OCI-M1 (cell line): ENCODE measurements at regions not wholly inside any gene's neighbourhood (a gene's known extent, or its start where the extent isn't known, plus 50 kb on each side); places are given as distances from the start of the nearest gene placed in this dataset.

ENCODE experiments used
- DNase-seq: peaks from one replicate; lab custom pipeline; 2025; lab: John Stamatoyannopoulos, UW

DNA sequence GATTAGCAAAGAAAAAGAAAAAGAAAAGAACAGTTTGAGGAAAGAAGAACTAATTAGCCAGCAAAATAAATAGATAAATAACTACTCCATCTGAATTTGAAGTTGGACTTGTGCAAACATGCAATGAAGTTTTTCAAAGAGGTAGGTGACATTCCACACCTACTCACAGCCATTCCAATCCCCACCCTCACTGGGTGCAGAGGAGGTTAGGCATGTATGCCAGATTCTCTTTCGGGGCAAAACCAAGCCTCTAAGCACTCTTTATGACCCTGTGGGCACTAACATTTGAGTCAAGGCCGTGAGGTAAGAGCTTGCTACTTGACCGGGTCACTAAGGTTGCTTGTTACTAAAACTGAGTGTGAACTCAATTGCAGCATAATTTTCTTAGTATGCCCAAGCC is 108.4 kb upstream of the SEMA3A start:
- DNase-seq: no peak

DNA sequence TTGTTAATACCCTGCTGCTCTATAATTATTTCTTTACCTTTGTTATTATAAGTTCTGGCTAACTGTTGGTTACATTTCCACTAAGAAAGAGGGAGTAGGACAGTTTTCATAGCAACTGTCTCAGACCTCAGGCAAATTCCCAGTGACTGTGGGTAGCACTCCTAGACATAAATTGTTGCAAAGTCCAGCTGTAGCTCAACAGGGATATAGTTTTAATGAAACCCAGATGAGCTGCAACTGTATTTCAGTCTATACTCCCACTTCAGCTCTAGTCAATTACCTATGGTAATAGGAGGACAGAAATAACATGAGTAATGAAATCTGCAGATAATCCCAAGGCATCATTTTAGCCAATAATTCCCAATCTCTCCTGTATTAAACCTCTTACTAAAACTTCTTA is 103.0 kb upstream of the SEMA3A start:
- DNase-seq: no peak

- no peak for DNase-seq
These were observed 100.4 kb upstream of the SEMA3A start for GRCh38 chr7:84294847-84295455.

DNA sequence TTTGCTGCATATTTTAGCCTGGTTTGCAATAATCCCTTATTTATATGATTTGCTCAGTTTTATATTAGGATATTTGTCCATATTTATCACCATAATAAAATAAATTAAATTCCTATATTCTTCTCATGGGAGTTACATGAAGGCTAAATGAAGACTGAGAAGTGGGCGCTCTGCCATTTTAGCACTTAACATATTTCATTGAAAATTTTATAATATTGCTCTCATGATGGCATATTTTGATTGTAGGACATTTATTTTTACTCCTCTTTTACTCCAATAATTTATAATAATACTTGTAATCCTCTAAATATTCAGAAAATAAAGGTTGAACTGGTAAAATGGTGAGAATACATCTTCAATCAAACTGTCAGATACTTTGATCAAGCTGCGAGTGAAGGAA is 99.8 kb upstream of the SEMA3A start:
- no peak for DNase-seq

- DNase-seq: peak; percentile 47
These were observed 97.2 kb upstream of the SEMA3A start for GRCh38 chr7:84291756-84292155.

- DNase-seq: no peak
These were observed 89.2 kb upstream of the SEMA3A start for GRCh38 chr7:84283798-84284197.

- DNase-seq: no peak
These were observed 86.9 kb upstream of the SEMA3A start for GRCh38 chr7:84281518-84281917.

- no peak for DNase-seq
These were observed 83.1 kb upstream of the SEMA3A start for GRCh38 chr7:84277628-84278224.

GRCh38 chr7:84274029-84274638 is 79.5 kb upstream of the SEMA3A start:
- DNase-seq: peak; percentile 33

DNA sequence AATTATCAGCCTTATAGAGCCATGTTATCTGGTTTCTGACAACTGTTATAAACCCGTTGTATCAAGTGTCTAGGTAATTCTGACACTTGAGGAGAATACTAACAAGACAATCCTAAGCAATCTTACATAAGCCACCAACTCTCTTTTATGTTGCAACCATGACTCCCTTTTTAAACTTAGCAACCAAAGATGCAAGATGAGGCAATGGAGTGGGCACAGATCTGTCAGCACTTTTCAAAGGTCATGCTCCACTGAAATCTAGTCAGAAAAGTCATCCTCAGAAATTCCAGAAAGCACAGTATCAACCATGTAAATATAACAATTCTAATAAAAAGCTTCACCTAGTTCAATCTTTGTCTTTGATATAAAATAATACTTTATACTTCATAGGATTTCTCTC is 77.0 kb upstream of the SEMA3A start:
- peak; percentile 44 for DNase-seq

GRCh38 chr7:84264396-84264795 is 69.8 kb upstream of the SEMA3A start:
- DNase-seq: no peak

DNA sequence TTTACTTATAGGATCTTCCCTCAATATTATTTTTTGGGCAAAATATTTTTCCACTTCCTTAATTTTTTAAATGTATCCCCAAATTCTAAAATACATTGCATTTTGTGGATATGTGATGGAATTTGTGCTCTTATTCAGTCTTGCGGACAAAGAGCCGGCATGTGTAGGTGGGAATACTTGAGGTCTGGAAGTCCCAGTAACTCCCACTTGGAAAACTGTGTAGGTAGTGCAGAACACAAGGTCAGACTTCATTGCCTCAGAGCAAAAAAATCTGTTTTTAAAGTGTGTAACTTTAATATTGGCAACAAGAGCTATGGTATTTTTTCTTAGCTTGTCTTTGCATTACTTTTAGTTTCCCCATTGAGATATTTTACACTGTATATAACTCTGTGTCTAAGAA is 68.5 kb upstream of the SEMA3A start:
- no peak for DNase-seq

- DNase-seq: no peak
These were observed 66.9 kb upstream of the SEMA3A start for GRCh38 chr7:84261509-84261908.

DNA sequence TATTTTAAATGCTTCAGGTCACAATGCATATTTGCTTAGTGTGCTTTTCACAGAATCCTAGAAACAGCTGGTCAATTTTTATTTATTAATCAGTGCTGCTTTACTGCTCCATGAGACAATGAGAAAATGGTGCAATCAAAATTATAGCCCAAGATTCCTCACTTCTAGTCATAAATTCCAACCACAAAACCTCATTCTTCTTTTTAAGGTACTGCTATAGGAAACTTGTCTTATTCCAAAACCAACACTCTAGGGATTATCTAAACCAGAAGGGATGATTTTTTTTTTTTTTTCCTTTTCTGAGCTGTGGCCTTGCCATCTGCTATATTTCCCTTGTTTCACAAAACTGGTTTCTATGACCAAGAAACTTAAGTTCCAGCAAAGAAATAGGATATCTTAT is 64.0 kb upstream of the SEMA3A start:
- DNase-seq: no peak

- DNase-seq: no peak
These were observed 62.0 kb upstream of the SEMA3A start for GRCh38 chr7:84256571-84256971.

GRCh38 chr7:84251277-84251781 is 56.7 kb upstream of the SEMA3A start:
- no peak for DNase-seq

DNA sequence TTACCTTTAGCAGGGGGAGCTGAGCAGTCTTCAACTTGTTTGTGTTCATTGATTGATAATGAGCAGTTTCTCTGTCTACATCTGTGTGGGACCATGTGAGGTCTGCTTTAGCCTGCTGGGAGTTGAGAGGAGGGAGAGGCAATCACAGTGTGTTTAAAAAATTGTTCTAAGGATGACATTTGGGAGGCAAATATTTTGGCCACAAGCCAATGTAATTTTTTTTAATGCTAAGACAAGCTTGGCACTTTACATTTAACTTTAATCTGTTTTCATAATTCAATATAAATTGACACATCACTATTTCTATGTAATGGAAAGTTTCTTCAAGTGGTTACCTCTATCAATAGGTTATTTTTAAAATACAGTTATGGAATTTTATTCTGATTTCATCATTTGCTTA is 55.9 kb upstream of the SEMA3A start:
- DNase-seq: no peak

GRCh38 chr7:84249656-84250055 is 55.1 kb upstream of the SEMA3A start:
- DNase-seq: no peak

GRCh38 chr7:84248843-84249242 is 54.3 kb upstream of the SEMA3A start:
- no peak for DNase-seq

DNA sequence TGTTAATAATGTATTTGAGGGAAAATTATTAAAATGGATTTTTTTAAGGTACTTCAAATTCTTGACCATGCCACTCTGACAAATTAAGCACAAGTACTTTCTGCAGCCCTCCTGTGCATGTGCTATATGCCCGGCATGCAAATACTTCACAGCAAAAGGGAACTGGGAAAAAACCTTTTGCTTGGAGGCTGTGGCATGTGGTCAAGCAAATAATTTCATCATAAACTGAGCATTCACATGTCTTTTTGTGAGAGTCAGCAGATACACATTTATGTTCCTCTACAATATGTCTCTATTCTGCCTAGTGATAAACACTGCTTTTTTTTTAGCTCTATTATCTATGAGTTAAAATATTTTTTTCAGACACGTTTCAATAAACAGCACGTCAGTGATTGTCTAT is 53.7 kb upstream of the SEMA3A start:
- DNase-seq: peak; percentile 54

DNA sequence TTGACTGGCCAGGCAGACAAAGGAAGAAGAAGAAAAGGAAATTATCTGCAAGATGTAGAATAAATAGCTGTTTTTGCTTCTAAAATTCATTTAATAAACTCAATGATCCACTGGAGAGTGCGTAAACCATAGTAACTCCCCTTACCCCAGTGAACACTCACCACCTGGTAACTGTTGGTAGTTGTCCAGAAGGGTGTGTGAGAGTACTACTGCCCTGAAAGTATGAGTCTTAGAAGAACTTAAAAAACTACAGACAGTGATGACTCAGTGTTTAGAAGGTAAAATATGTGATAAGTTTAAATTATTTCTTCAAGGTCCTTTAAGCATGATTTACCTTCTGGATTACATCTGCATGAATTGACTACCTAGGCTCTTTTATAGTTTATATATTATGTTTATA is 53.0 kb upstream of the SEMA3A start:
- DNase-seq: no peak

DNA sequence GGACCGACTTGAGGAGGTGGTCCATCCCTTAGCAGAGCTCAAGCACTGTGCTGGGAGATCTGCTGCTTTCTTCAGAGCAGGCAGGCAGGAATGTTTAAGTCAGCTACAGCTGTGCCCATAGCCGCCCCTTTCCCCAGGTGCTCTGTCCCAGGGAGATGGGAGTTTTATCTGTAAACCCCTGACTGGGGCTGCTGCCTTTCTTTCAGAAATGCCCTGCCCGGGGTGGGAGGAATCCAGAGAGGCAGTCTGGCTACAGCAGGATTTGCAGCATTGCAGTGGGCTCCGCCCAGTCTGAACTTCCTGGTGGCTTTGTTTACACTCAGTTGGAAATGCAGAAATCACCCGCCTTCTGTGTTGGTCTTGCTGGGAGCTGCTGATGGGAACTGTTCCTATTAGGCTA is 51.2 kb upstream of the SEMA3A start:
- no peak for DNase-seq
